GM06990 (cell line): ENCODE measurements at regions not wholly inside any gene's neighbourhood (a gene's known extent, or its start where the extent isn't known, plus 50 kb on each side); places are given as distances from the start of the nearest gene placed in this dataset.

Source experiments
- DNase-seq: peaks from one replicate; pipeline ENCODE4 v3.0.0-alpha.2; 2011; ENCODE audit not compliant: insufficient read length; ENCODE audit errors: extremely low read depth
- H3K27me3 ChIP-seq: replicated peaks from 2 replicates; pipeline ENCODE4 v1.6.0; 2011; ENCODE audit warnings: low read length; ENCODE audit not compliant: control insufficient read depth, insufficient read depth
- H3K36me3 ChIP-seq: 2 replicates; pipeline ENCODE4 v1.5.1; 2011; ENCODE audit warnings: low read length; ENCODE audit not compliant: control insufficient read depth, insufficient read depth
- H3K4me3 ChIP-seq: replicated peaks from 2 replicates; pipeline ENCODE4 v1.5.1; 2011; ENCODE audit warnings: low read depth, mild to moderate bottlenecking, control low read depth, low read length
- CTCF ChIP-seq: IDR thresholded peaks from 2 replicates; pipeline ENCODE4 v1.5.1; 2011; ENCODE audit warnings: low read length, control low read depth, mild to moderate bottlenecking, inconsistent platforms; ENCODE audit not compliant: insufficient read depth, poor library complexity, severe bottlenecking

DNA sequence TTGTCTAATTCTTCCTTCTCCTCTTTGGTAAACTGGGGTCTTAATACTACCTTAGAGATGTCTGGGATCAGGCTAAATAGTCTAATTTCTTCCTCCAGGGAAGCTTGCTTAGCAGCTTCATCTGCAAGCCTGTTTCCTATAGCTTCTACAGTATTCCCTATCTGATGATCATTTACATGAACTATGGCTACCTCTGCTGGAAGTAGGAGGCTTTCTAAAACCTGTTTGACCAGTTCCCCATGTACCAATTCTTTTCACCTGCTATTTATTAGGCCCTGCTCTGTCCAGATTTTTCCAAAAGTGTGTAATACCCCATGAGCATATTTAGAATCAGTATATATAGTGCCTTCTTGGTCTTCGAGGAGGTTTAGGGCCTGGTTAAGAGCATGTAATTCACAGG lies 619.8 kb downstream of the HINT1 start:
- no peak for TF ChIP-seq CTCF
- no peak overlapping the region for H3K4me3 ChIP-seq
- no peaks in the 10 kb centered on the region for H3K36me3 ChIP-seq
- no peak for DNase-seq
- no peaks in the 10 kb centered on the region for H3K27me3 ChIP-seq

DNA sequence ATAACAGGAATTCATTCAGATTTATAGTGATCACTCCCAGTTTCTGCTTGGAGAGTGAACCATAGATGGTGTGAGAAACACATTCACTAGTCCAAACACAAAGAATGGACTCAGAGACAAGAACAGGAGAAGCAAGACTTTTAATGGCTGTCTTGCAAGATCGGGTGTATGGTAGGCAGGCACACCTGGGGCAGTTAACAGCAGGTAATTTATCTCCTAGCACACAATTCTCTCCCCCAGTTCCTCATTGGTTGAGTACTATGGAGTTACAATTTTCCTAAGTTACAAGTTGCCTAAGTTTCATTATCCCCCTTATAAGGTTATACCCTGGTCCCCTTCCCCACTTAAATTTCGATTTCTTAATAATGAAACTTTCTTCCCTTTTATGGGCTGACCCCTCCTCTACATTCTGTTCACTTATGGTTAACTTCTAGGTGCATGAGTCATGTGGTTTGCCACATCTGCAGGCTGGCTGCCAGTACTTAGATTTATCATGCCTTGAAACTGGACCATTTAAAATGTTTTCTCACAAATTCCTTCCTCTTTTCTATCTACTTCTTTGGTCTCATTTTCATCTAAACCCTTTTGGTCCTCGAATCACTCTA lies 623.3 kb downstream of the HINT1 start:
- Histone ChIP-seq H3K27me3 (no peaks in the 10 kb centered on the region), H3K4me3 (no peak overlapping the region), H3K36me3 (no peaks in the 10 kb centered on the region)
- no peak for DNase-seq
- no peak for TF ChIP-seq CTCF

DNA sequence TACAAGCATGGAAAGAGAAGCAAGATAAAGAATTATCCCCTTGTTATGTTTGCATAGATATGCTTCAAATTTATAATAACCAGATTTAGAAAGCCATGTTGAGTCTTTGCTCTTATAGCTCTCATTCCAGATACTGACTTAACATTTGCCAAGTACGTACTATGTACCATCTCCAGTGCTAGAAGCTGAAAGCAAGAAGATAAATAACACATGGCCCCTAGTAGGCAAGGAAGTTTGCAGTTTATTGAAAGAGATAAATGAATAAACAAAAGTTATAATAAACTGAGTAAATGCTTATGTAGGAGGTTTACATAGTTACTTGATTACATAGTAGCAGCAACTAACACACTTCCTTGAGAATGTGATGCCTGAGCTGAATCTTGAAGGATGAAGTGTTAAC lies 628.4 kb downstream of the HINT1 start:
- no peak overlapping the region for H3K4me3 ChIP-seq
- no peak for DNase-seq
- no peak for TF ChIP-seq CTCF
- H3K36me3 ChIP-seq: no peaks in the 10 kb centered on the region
- H3K27me3 ChIP-seq: no peaks in the 10 kb centered on the region

- DNase-seq: no peak
- no peak overlapping the region for H3K4me3 ChIP-seq
- H3K27me3 ChIP-seq: no peaks in the 10 kb centered on the region
- H3K36me3 ChIP-seq: no peaks in the 10 kb centered on the region
- TF ChIP-seq CTCF: no peak
Observed at GRCh38 chr5:130532786-130533185, 628.5 kb downstream of the CHSY3 start.

DNA sequence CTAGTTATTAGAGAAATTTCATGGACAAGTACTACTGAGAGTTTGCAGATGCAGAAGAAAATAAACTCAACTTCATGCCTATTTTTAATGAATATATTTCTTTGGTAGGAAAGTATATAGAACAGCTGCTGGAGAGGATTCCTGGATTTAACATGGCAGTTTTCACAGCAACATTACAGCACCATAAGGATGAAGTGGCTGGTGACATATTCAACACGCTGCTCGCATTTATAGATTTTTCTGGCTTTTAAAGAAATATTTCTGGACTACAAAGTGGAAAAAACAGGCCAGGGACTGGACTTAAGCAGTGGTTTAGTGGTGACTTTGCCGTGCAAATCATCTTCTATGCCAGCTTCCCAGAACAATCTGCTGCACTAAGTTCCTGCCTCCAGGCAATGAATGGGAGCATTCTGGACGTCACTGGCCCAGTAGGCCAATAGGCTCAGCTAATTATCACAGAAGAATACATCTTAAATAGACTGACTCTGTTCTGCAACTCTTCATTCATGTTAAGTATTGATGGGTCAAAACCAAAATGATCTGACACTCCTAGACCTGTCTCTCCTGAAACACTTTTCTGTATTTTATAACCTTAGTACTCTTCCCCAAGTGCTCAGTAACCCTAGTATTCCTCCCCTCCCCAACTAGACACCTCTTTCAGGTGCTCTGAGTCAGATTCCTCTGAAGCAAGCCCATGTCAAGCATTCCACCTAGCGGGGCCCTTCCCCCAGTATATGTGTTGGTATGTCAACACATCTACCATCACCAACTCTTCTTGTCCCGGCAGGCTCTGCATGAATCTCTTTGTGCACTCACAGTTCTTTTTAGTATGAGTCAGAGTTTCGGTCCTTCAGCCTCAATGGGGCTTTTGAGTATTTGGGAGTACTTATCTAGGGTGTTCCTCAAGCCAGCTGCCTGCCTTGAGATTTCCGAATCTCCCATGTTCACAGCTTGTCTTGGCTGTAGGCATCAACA lies 625.5 kb downstream of the CHSY3 start:
- TF ChIP-seq CTCF: no peak
- Histone ChIP-seq H3K36me3 (no peaks in the 10 kb centered on the region), H3K27me3 (no peaks in the 10 kb centered on the region), H3K4me3 (no peak overlapping the region)
- DNase-seq: no peak
